HCT116 (cell line): ENCODE measurements at regions not wholly inside any gene's neighbourhood (a gene's known extent, or its start where the extent isn't known, plus 50 kb on each side); places are given as distances from the start of the nearest gene placed in this dataset.

Experiments
- ATAC-seq: fragments of 200-7000 bp; cut with Tn5 transposase; 2 replicates; pipeline ENCODE4 v1.9.1; 2020; ENCODE audit warnings: mild to moderate bottlenecking, moderate library complexity
- BruUV-seq: library from RNA; stranded (reverse); fragments of 400-500 nt; replicated peaks from 2 replicates; lab custom pipeline; 2021; lab: Mats Ljungman, UMichigan
- CTCF ChIA-PET: fragments of 300-600 bp; sonication (Branson Sonifier 250); formaldehyde crosslinking; loops from one replicate; lab custom pipeline; 2021; ENCODE audit warnings: antibody characterized with exemption; lab: Charles Lee
- POLR2A ChIA-PET: fragments of 300-600, 350-600 bp; sonication (Branson Sonifier 250); formaldehyde crosslinking; loops from one replicate; lab custom pipeline; 2021; ENCODE audit warnings: antibody characterized with exemption; lab: Charles Lee
- RAD21 ChIA-PET, 2 experiments: fragments of 300-600 bp; sonication (Branson Sonifier 250); formaldehyde crosslinking; loops; one replicate each; lab custom pipeline; 2023; ENCODE audit warnings: low total read pairs in 2 of 2; ENCODE audit not compliant: uncharacterized antibody in 2 of 2, unreplicated experiment in 2 of 2, low non-redundant PET in 1 of 2; lab: Charles Lee
- DNase-seq: peaks from one replicate; pipeline ENCODE4 v3.0.0-alpha.2; 2010; ENCODE audit warnings: low read depth, low spot score
- H2AFZ ChIP-seq: fragments of 200-600 bp; shearing (Covaris generic), sonication (generic); 2 replicates; pipeline ENCODE4 v1.6.1; 2017; ENCODE audit warnings: low read depth, mixed run types, mixed read lengths, antibody characterized with exemption, low read length; ENCODE audit not compliant: poor library complexity, severe bottlenecking
- H3K27ac ChIP-seq: 2 replicates; pipeline ENCODE4 v1.5.1; 2012; ENCODE audit warnings: low read depth, low read length
- H3K27me3 ChIP-seq: fragments of 200-600 bp; sonication (generic); 2 replicates; pipeline ENCODE4 v1.6.1; 2016; ENCODE audit warnings: mixed run types, low read length, mixed read lengths; ENCODE audit not compliant: insufficient read depth
- H3K36me3 ChIP-seq, 2 experiments: fragments of 200-500 bp in 1 of 2; fragments of 200-600 bp in 1 of 2; sonication (Bioruptor generic) in 1 of 2; sonication (generic) in 1 of 2; 2 replicates each; pipeline versions ENCODE4 v1.5.1 to v1.6.1; 2014 to 2016; ENCODE audit warnings: low read length in 2 of 2, inconsistent platforms in 1 of 2, mixed read lengths in 1 of 2, mixed run types in 1 of 2; ENCODE audit not compliant: insufficient read depth in 2 of 2, control insufficient read depth in 1 of 2
- H3K4me1 ChIP-seq, 2 experiments: fragments of 200-600 bp in 1 of 2; sonication (generic) in 1 of 2; 2 replicates each; pipeline versions ENCODE4 v1.5.1 to v1.6.1; 2012 to 2017; ENCODE audit warnings: low read length in 2 of 2, inconsistent platforms in 1 of 2, mild to moderate bottlenecking in 1 of 2, mixed read lengths in 1 of 2, mixed run types in 1 of 2, moderate library complexity in 1 of 2; ENCODE audit not compliant: insufficient read depth in 2 of 2, control insufficient read depth in 1 of 2
- H3K4me2 ChIP-seq: fragments of 200-600 bp; sonication (generic); 2 replicates; pipeline ENCODE4 v1.6.1; 2017; ENCODE audit warnings: mixed run types, low read length, mixed read lengths
- H3K4me3 ChIP-seq, 2 experiments: fragments of 200-600 bp in 1 of 2; sonication (generic) in 1 of 2; replicated peaks in 1 of 2; 2 replicates each; pipeline ENCODE4 v1.5.1; 2011 to 2016; ENCODE audit warnings: low read length in 2 of 2, control low read depth in 1 of 2, low read depth in 1 of 2, mild to moderate bottlenecking in 1 of 2, mixed read lengths in 1 of 2, mixed run types in 1 of 2
- H3K79me2 ChIP-seq: fragments of 200-600 bp; sonication (generic); 2 replicates; pipeline ENCODE4 v1.6.1; 2017; ENCODE audit warnings: mild to moderate bottlenecking, mixed run types, low read length, moderate library complexity, mixed read lengths; ENCODE audit not compliant: insufficient read depth
- H3K9ac ChIP-seq: fragments of 200-600 bp; sonication (generic); 2 replicates; pipeline ENCODE4 v1.6.1; 2016; ENCODE audit warnings: low read length, mixed read lengths
- H3K9me2 ChIP-seq: fragments of 200-600 bp; sonication (generic), shearing (Covaris generic); 2 replicates; pipeline ENCODE4 v1.6.1; 2017; ENCODE audit warnings: mixed run types, mild to moderate bottlenecking, moderate library complexity; ENCODE audit not compliant: insufficient read depth
- H3K9me3 ChIP-seq, 2 experiments: fragments of 200-500 bp in 1 of 2; fragments of 200-600 bp in 1 of 2; sonication (Bioruptor generic) in 1 of 2; sonication (generic) in 1 of 2; 2 replicates each; pipeline ENCODE4 v1.6.1; 2014 to 2017; ENCODE audit warnings: low read length in 2 of 2, mixed read lengths in 2 of 2, inconsistent platforms in 1 of 2, low read depth in 1 of 2, mild to moderate bottlenecking in 1 of 2, mixed run types in 1 of 2, moderate library complexity in 1 of 2; ENCODE audit not compliant: control insufficient read depth in 1 of 2, insufficient read depth in 1 of 2
- H4K20me1 ChIP-seq: fragments of 200-600 bp; sonication (generic), shearing (Covaris generic); 2 replicates; pipeline ENCODE4 v1.6.1; 2017; ENCODE audit warnings: mixed run types, mild to moderate bottlenecking, moderate library complexity; ENCODE audit not compliant: insufficient read depth
- CEBPB ChIP-seq: IDR thresholded peaks from 2 replicates; pipeline ENCODE4 v1.6.1; 2012; ENCODE audit warnings: low read depth
- FOSL1 ChIP-seq: IDR thresholded peaks from 2 replicates; pipeline ENCODE4 v1.6.1; 2012; ENCODE audit warnings: low read depth
- RAD21 ChIP-seq: IDR thresholded peaks from 2 replicates; pipeline ENCODE4 v1.6.1; 2012; ENCODE audit warnings: low read depth, mild to moderate bottlenecking
- SP1 ChIP-seq: IDR thresholded peaks from 2 replicates; pipeline ENCODE4 v1.6.1; 2012; ENCODE audit warnings: low read depth
- ZBTB33 ChIP-seq: IDR thresholded peaks from 2 replicates; pipeline ENCODE4 v1.6.1; 2011; ENCODE audit warnings: mild to moderate bottlenecking, low read length, moderate library complexity; ENCODE audit not compliant: insufficient replicate concordance; ENCODE audit errors: extremely low read depth
- intact Hi-C: fragments of 100-400 bp; cut with micrococcal nuclease; formaldehyde crosslinking; loops from 2 replicates; pipeline ENCODE4 v1.10.0; 2022
- TF ChIP-seq, protein P1 (sequence below), 3 experiments: fragments of 200-600 bp in 1 of 3; sonication (generic) in 1 of 3; IDR thresholded peaks in 2 of 3; conservative IDR thresholded peaks in 1 of 3; 2 replicates each; pipeline ENCODE4 v1.5.1; 2012 to 2017; ENCODE audit warnings: low read depth in 2 of 3, low read length in 2 of 3, antibody characterized with exemption in 1 of 3, borderline replicate concordance in 1 of 3, control low read depth in 1 of 3, mild to moderate bottlenecking in 1 of 3, mixed read lengths in 1 of 3, mixed run types in 1 of 3, moderate library complexity in 1 of 3; ENCODE audit not compliant: insufficient read depth in 1 of 3

DNA sequence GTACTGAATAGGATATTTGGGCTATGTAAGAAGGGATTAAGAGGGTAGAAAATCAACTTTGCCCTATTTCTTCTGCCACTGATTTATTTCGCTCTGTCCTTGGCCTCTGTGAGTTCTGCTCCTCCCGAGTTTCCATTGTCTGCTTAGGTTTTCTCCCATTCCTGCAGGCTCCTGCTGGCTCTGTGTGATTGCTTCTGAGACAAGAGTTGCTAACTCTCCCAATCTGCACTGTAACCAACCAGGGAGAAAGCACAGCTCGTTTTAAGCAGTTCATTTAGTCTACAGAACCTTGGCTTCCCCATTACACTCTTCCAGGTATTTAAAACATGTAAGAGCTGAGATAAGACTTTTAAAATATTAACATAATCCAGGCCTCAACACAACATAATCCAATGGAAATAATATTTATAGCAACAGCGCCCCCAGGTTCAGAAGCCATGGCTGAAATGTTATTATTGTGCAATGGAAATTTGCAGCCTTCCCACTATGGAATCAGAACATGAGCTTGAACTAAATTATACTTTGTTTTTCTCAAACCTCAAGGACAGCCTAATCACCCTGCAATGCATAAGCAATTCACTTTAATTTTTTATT lies 203.5 kb downstream of the ERCC6L2 start:
- no peak for ATAC-seq
- Histone ChIP-seq H3K9me2 (no peaks in the 10 kb centered on the region), H3K27me3 (no peaks in the 10 kb centered on the region), H3K79me2 (no peaks in the 10 kb centered on the region), H3K4me3 (no peak overlapping the region), H3K9ac (no peak overlapping the region), H2AFZ (no peak overlapping the region), H3K4me2 (no peak overlapping the region), H3K27ac (no peak overlapping the region), H3K9me3 (no peaks in the 10 kb centered on the region), H3K36me3 (no peaks in the 10 kb centered on the region), H3K4me1 (peaks cover 18 to 35% of the 10 kb centered on the region in 2 experiments), H4K20me1 (no peaks in the 10 kb centered on the region)
- TF ChIP-seq CEBPB (peak; percentile 55), SP1 (no peak), RAD21 (peak; percentile 45), ZBTB33 (no peak), FOSL1 (no peak)
- TF ChIP-seq, protein P1, sequence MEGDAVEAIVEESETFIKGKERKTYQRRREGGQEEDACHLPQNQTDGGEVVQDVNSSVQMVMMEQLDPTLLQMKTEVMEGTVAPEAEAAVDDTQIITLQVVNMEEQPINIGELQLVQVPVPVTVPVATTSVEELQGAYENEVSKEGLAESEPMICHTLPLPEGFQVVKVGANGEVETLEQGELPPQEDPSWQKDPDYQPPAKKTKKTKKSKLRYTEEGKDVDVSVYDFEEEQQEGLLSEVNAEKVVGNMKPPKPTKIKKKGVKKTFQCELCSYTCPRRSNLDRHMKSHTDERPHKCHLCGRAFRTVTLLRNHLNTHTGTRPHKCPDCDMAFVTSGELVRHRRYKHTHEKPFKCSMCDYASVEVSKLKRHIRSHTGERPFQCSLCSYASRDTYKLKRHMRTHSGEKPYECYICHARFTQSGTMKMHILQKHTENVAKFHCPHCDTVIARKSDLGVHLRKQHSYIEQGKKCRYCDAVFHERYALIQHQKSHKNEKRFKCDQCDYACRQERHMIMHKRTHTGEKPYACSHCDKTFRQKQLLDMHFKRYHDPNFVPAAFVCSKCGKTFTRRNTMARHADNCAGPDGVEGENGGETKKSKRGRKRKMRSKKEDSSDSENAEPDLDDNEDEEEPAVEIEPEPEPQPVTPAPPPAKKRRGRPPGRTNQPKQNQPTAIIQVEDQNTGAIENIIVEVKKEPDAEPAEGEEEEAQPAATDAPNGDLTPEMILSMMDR (IDR thresholded peaks at IDR 0.05 in 2 of 3, conservative IDR thresholded peaks at IDR 0.05 in 1 of 3; ENCODE audit: borderline replicate concordance in 1 of 3, insufficient read depth in 1 of 3, low read depth in 2 of 3, low read length in 2 of 3), result peak in 2 of 3 experiments; percentile 14 to 28; a peak in 2 of 6 replicates
- DNase-seq, result no peak
- CTCF ChIA-PET, result interaction anchor here (0.6 kb wide), 1 partner anchor 11 kb away, joined by 3 read pairs; no protein-coding TSS in a partner anchor
- BruUV-seq, result no TSS peak
- POLR2A ChIA-PET, result no interaction called here
- RAD21 ChIA-PET, result interaction anchor here in 1 of 2 experiments (1.0 kb wide), 1 partner anchor 11 kb away, joined by 4 read pairs; no protein-coding TSS in a partner anchor
- intact Hi-C loops, result no loop called here
